GM19025 (cell line): ENCODE measurements at regions not wholly inside any gene's neighbourhood (a gene's known extent, or its start where the extent isn't known, plus 50 kb on each side); places are given as distances from the start of the nearest gene placed in this dataset.
"Not testable (repeated sequence)": the region's sequence is repeated elsewhere in the genome, so short reads cannot be mapped to it uniquely, and the experiment has no call there.

ENCODE experiments used
- ATAC-seq: cut with Tn5 transposase; IDR thresholded peaks from one replicate; pipeline ENCODE4 v1.9.1; 2021; ENCODE audit warnings: mild to moderate bottlenecking, low read depth, moderate library complexity; ENCODE audit not compliant: unreplicated experiment

GRCh38 chr11:91124363-91124762 is 901.5 kb upstream of the CHORDC1 start:
- no peak for ATAC-seq

GRCh38 chr11:91115116-91115515 is 892.3 kb upstream of the CHORDC1 start:
- no peak for ATAC-seq

GRCh38 chr11:91104237-91104636 is 881.4 kb upstream of the CHORDC1 start:
- no peak for ATAC-seq

GRCh38 chr11:91100427-91100826 is 877.6 kb upstream of the CHORDC1 start:
- no peak for ATAC-seq

- ATAC-seq, result no peak
Measured at GRCh38 chr11:91097083-91097482, 874.2 kb upstream of the CHORDC1 start.

- no peak for ATAC-seq
Measured at GRCh38 chr11:91093141-91093540, 870.3 kb upstream of the CHORDC1 start.

- ATAC-seq, result no peak
Measured at GRCh38 chr11:91091563-91091962, 868.7 kb upstream of the CHORDC1 start.

- no peak for ATAC-seq
Measured at GRCh38 chr11:91086028-91086427, 863.2 kb upstream of the CHORDC1 start.

- ATAC-seq, result no peak
Measured at GRCh38 chr11:91082255-91082654, 859.4 kb upstream of the CHORDC1 start.

- ATAC-seq, result no peak
Measured at GRCh38 chr11:91081440-91082043, 858.7 kb upstream of the CHORDC1 start.

- ATAC-seq, result no peak
Measured at GRCh38 chr11:91078221-91078620, 855.4 kb upstream of the CHORDC1 start.

- ATAC-seq, result no peak
Measured at GRCh38 chr11:91075032-91075695, 852.3 kb upstream of the CHORDC1 start.

GRCh38 chr11:91067666-91068065 is 844.8 kb upstream of the CHORDC1 start:
- ATAC-seq, result no peak

- ATAC-seq, result no peak
Measured at GRCh38 chr11:91066456-91067047, 843.7 kb upstream of the CHORDC1 start.

- ATAC-seq, result not testable (repeated sequence)
Measured at GRCh38 chr11:91063399-91063798, 840.5 kb upstream of the CHORDC1 start.

- ATAC-seq, result no peak
Measured at GRCh38 chr11:91047882-91048281, 825.0 kb upstream of the CHORDC1 start.

GRCh38 chr11:91046261-91046660 is 823.4 kb upstream of the CHORDC1 start:
- ATAC-seq, result no peak

- ATAC-seq, result no peak
Measured at GRCh38 chr11:91041626-91042025, 818.8 kb upstream of the CHORDC1 start.

GRCh38 chr11:91023731-91024130 is 800.9 kb upstream of the CHORDC1 start:
- no peak for ATAC-seq

- no peak for ATAC-seq
Measured at GRCh38 chr11:91011503-91011902, 788.7 kb upstream of the CHORDC1 start.

GRCh38 chr11:91005458-91005857 is 782.6 kb upstream of the CHORDC1 start:
- no peak for ATAC-seq

- ATAC-seq, result no peak
Measured at GRCh38 chr11:90997241-90997640, 774.4 kb upstream of the CHORDC1 start.
